PC-9 (cell line): ENCODE measurements at regions not wholly inside any gene's neighbourhood (a gene's known extent, or its start where the extent isn't known, plus 50 kb on each side); places are given as distances from the start of the nearest gene placed in this dataset.

ENCODE experiments used
- BruUV-seq: library from RNA; stranded (reverse); fragments of 400-500 nt; replicated peaks from 2 replicates; lab custom pipeline; 2021; lab: Mats Ljungman, UMichigan
- CTCF ChIA-PET: fragments of 300-600 bp; sonication (Branson Sonifier 250); formaldehyde crosslinking; loops from one replicate; lab custom pipeline; 2022; ENCODE audit warnings: antibody characterized with exemption; lab: Charles Lee
- POLR2A ChIA-PET: fragments of 300-600 bp; sonication (Branson Sonifier 250); formaldehyde crosslinking; loops from one replicate; lab custom pipeline; 2022; ENCODE audit warnings: antibody characterized with exemption; ENCODE audit not compliant: unreplicated experiment; lab: Charles Lee
- DNase-seq, 2 experiments: peaks; one replicate each; pipeline versions ENCODE4 v3.0.0 to v3.0.0-alpha.2; 2015 to 2022; ENCODE audit warnings: mixed read lengths in 1 of 2
- H2AFZ ChIP-seq: fragments of 200-600 bp; sonication (generic); 2 replicates; pipeline ENCODE4 v1.8.1; 2017; ENCODE audit warnings: antibody characterized with exemption
- H3F3A ChIP-seq: fragments of 200-600 bp; sonication (generic); 2 replicates; pipeline ENCODE4 v1.8.1; 2017; ENCODE audit warnings: antibody characterized with exemption, mild to moderate bottlenecking, low read depth; ENCODE audit not compliant: insufficient read depth
- H3K27ac ChIP-seq: fragments of 200-600 bp; sonication (generic); 2 replicates; pipeline ENCODE4 v1.6.1; 2016; ENCODE audit warnings: mixed run types
- H3K27me3 ChIP-seq: fragments of 200-600 bp; sonication (generic); 2 replicates; pipeline ENCODE4 v1.6.1; 2016; ENCODE audit warnings: low read depth, mixed run types; ENCODE audit not compliant: insufficient read depth
- H3K36me3 ChIP-seq: fragments of 200-600 bp; sonication (generic); 2 replicates; pipeline ENCODE4 v1.6.1; 2016; ENCODE audit warnings: low read depth, mixed run types
- H3K4me1 ChIP-seq: fragments of 200-600 bp; sonication (generic); replicated peaks from 2 replicates; pipeline ENCODE4 v1.6.1; 2016; ENCODE audit warnings: mixed run types; ENCODE audit not compliant: insufficient read depth
- H3K4me2 ChIP-seq: fragments of 200-600 bp; sonication (generic); 2 replicates; pipeline ENCODE4 v1.6.1; 2017; ENCODE audit warnings: mixed run types
- H3K4me3 ChIP-seq: fragments of 200-600 bp; sonication (generic); 2 replicates; pipeline ENCODE4 v1.6.1; 2016; ENCODE audit warnings: mixed run types
- H3K79me2 ChIP-seq: fragments of 200-600 bp; sonication (generic); 2 replicates; pipeline ENCODE4 v1.6.1; 2017; ENCODE audit warnings: low read depth, mixed run types
- H3K9me2 ChIP-seq: fragments of 200-600 bp; sonication (generic); 2 replicates; pipeline ENCODE4 v1.8.1; 2017; ENCODE audit warnings: mild to moderate bottlenecking; ENCODE audit not compliant: insufficient read depth
- H3K9me3 ChIP-seq: fragments of 200-600 bp; sonication (generic); 2 replicates; pipeline ENCODE4 v1.8.1; 2016; ENCODE audit warnings: low read depth; ENCODE audit not compliant: insufficient read depth
- H4K20me1 ChIP-seq: fragments of 200-600 bp; sonication (generic); 2 replicates; pipeline ENCODE4 v1.8.1; 2017; ENCODE audit not compliant: insufficient read depth
- CTCF ChIP-seq: fragments of 200-600 bp; sonication (generic); conservative IDR thresholded peaks from 2 replicates; pipeline ENCODE4 v1.6.1; 2017; ENCODE audit warnings: mixed run types, antibody characterized with exemption, mild to moderate bottlenecking, moderate library complexity
- EZH2 ChIP-seq: fragments of 200-600 bp; sonication (generic); IDR thresholded peaks from 2 replicates; pipeline ENCODE4 v1.8.0; 2017; ENCODE audit warnings: antibody characterized with exemption, low read depth
- intact Hi-C: fragments of 100-400 bp; cut with micrococcal nuclease; formaldehyde crosslinking; loops from one replicate; pipeline ENCODE4 v1.10.0; 2022; ENCODE audit not compliant: unreplicated experiment

DNA sequence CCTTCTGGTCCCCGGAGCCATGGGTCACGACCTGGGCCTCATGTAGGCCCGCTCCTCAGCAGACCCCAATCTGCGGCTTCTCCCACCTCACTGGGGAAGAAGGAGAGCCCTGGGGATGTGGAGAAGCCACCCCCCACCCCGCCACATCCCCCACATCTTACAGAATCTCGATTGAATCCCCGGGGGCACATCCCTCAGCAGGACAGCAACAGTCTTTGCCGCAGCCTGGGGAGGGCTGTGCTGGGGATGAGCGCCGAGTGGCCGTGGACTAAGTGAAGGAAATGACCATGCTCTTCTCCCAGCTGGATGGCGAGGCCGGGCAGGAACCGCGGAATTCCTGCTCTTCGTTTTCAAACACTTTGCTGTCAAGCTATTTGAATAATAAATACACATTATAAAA is 169.0 kb upstream of the RTL1 start:
- Histone ChIP-seq H3K9me3 (no peaks in the 10 kb centered on the region), H3K27me3 (no peaks in the 10 kb centered on the region), H3K36me3 (no peaks in the 10 kb centered on the region), H4K20me1 (no peaks in the 10 kb centered on the region), H3K27ac (no peak overlapping the region), H2AFZ (no peak overlapping the region), H3K4me3 (no peak overlapping the region), H3F3A (no peaks in the 10 kb centered on the region), H3K9me2 (no peaks in the 10 kb centered on the region), H3K4me2 (peak overlapping the region; percentile 70; the same call in 1 of the 2 replicates), H3K4me1 (peaks cover 9% of the 10 kb centered on the region; the same call in 1 of the 2 replicates), H3K79me2 (no peaks in the 10 kb centered on the region)
- intact Hi-C loops = no loop called here
- BruUV-seq = no TSS peak
- TF ChIP-seq CTCF (no peak), EZH2 (no peak)
- ChIA-PET CTCF (no interaction called here), POLR2A (no interaction called here)
- DNase-seq = no peak

DNA sequence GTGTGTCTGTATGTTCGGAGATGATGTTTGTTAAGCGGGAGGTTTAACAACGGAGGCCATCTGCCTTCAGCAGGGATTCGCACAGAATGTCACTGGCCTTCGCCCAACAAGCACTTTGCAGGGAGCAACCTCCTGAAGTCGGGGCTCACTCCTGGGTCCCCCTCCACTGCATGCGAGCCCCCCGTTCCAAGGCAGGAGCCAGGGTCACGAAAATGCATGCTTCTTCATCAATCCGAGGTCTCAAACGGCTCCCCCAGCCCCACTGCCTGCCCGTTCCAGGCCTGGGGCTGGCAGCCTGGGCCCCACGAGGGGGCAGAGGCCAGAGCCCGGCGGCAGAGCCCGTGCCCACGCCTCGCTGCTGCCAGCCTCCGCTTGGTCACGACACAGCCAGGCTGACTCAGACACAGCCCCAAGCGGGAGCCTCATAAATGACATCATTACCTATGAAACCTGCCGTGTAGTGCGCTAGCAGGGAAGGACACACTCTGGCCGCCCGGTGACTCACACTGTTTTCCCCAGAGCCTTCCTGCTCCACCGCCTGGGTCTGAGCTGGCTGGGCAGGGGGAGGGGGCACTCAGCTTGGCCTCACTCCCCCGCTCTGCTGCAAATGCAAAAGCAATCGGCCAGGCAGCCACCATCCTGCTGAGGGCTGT is 169.5 kb upstream of the RTL1 start:
- no peaks in the 10 kb centered on the region for H3K27me3 ChIP-seq
- ChIA-PET CTCF (no interaction called here), POLR2A (no interaction called here)
- peaks cover 9% of the 10 kb centered on the region; the same call in 1 of the 2 replicates for H3K4me1 ChIP-seq
- no peaks in the 10 kb centered on the region for H3K36me3 ChIP-seq
- intact Hi-C loops = no loop called here
- no peak for TF ChIP-seq EZH2
- no peak for TF ChIP-seq CTCF
- BruUV-seq = no TSS peak
- peak; percentile 43 to 82 for DNase-seq
- H3F3A ChIP-seq = no peaks in the 10 kb centered on the region
- no peak overlapping the region for H2AFZ ChIP-seq
- H3K9me3 ChIP-seq = no peaks in the 10 kb centered on the region
- H3K4me3 ChIP-seq = no peak overlapping the region; the same call in 1 of the 2 replicates
- no peaks in the 10 kb centered on the region for H3K79me2 ChIP-seq
- H4K20me1 ChIP-seq = no peaks in the 10 kb centered on the region
- no peaks in the 10 kb centered on the region for H3K9me2 ChIP-seq
- H3K27ac ChIP-seq = no peak overlapping the region
- H3K4me2 ChIP-seq = peak overlapping the region; percentile 70

- peak overlapping the region; percentile 55 for H3K4me2 ChIP-seq
- DNase-seq = no peak
- H3F3A ChIP-seq = no peaks in the 10 kb centered on the region
- H3K27ac ChIP-seq = no peak overlapping the region
- H3K9me2 ChIP-seq = no peaks in the 10 kb centered on the region
- H3K9me3 ChIP-seq = no peaks in the 10 kb centered on the region
- no peaks in the 10 kb centered on the region for H3K27me3 ChIP-seq
- TF ChIP-seq EZH2 = no peak
- TF ChIP-seq CTCF = no peak
- CTCF ChIA-PET = no interaction called here
- no peak overlapping the region for H2AFZ ChIP-seq
- no peaks in the 10 kb centered on the region for H4K20me1 ChIP-seq
- no peaks in the 10 kb centered on the region for H3K36me3 ChIP-seq
- peaks cover 9% of the 10 kb centered on the region; the same call in 1 of the 2 replicates for H3K4me1 ChIP-seq
- POLR2A ChIA-PET = no interaction called here
- no TSS peak for BruUV-seq
- no peak overlapping the region for H3K4me3 ChIP-seq
- no peaks in the 10 kb centered on the region for H3K79me2 ChIP-seq
- intact Hi-C loops = no loop called here
These were observed 170.1 kb upstream of the RTL1 start for GRCh38 chr14:101073598-101073965.
